ENCODE measurements at regions not wholly inside any gene's neighbourhood (a gene's known extent, or its start where the extent isn't known, plus 50 kb on each side); places are given as distances from the start of the nearest gene placed in this dataset.

GRCh38 chr9:26768145-26768544 is 124.5 kb downstream of the CAAP1 start:
- TF ChIP-seq, protein P1, sequence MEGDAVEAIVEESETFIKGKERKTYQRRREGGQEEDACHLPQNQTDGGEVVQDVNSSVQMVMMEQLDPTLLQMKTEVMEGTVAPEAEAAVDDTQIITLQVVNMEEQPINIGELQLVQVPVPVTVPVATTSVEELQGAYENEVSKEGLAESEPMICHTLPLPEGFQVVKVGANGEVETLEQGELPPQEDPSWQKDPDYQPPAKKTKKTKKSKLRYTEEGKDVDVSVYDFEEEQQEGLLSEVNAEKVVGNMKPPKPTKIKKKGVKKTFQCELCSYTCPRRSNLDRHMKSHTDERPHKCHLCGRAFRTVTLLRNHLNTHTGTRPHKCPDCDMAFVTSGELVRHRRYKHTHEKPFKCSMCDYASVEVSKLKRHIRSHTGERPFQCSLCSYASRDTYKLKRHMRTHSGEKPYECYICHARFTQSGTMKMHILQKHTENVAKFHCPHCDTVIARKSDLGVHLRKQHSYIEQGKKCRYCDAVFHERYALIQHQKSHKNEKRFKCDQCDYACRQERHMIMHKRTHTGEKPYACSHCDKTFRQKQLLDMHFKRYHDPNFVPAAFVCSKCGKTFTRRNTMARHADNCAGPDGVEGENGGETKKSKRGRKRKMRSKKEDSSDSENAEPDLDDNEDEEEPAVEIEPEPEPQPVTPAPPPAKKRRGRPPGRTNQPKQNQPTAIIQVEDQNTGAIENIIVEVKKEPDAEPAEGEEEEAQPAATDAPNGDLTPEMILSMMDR (IDR thresholded peaks at IDR 0.05; ENCODE audit: control extremely low read depth, extremely low read depth) = no peak
- no peaks in the 10 kb centered on the region for H3K27me3 ChIP-seq (ENCODE audit: control insufficient read depth in 3 of 3, insufficient read depth in 3 of 3, low read length in 2 of 3)
- no peak overlapping the region for H3K27ac ChIP-seq (ENCODE audit: low read depth in 1 of 2, low read length in 1 of 2)
- H3K36me3 ChIP-seq (ENCODE audit: control insufficient read depth in 4 of 4, insufficient read depth in 4 of 4, low read length in 4 of 4) = no peaks in the 10 kb centered on the region
- no peaks in the 10 kb centered on the region for H3K9me3 ChIP-seq (ENCODE audit: control insufficient read depth in 4 of 4, insufficient read depth in 3 of 4, low read length in 3 of 4)
- H3K9ac ChIP-seq (ENCODE audit: insufficient read depth in 1 of 2, low read length in 2 of 2) = no peak overlapping the region
- no peak for DNase-seq
- 78 to 88% methylated on average over 2 of the region's 2 CpGs for WGBS, 2 donors
- ATAC-seq (ENCODE audit: insufficient read depth, low FRiP score) = no peak
- H3K4me3 ChIP-seq = no peak overlapping the region
- H3K4me1 ChIP-seq (ENCODE audit: control insufficient read depth in 5 of 5, insufficient read depth in 5 of 5, low read length in 5 of 5) = no peaks in the 10 kb centered on the region

GRCh38 chr9:26760675-26761074 is 131.9 kb downstream of the CAAP1 start:
- WGBS, 2 donors = 93 to 96% methylated on average over 2 of the region's 2 CpGs
- no peak for DNase-seq
- no peaks in the 10 kb centered on the region for H3K9me3 ChIP-seq (ENCODE audit: control insufficient read depth in 4 of 4, insufficient read depth in 3 of 4, low read length in 3 of 4)

DNA sequence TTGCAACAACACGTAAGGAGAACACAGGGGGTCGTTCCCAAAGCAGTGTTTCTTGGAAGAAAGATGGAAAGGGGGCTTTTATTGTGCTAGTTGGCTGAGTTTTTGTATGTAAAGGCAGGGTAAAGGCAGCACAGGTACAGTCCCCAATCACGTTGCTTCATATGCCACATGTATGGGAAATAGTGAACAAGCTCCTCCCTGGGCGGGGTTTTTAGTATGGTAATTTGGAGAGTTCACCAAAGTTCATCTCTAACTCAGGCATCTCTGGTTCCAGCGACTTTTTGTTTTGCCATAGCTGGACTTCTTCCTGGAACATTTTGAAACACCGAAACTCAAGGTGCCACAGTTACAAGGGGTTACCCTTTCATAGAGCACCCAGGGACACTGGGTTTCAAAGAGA is 133.9 kb downstream of the CAAP1 start:
- no peak overlapping the region for H3K9ac ChIP-seq (ENCODE audit: insufficient read depth in 1 of 2, low read length in 2 of 2)
- H3K36me3 ChIP-seq (ENCODE audit: control insufficient read depth in 4 of 4, insufficient read depth in 4 of 4, low read length in 4 of 4) = no peaks in the 10 kb centered on the region
- 81 to 89% methylated on average over 6 of the region's 6 CpGs for WGBS, 2 donors
- no peaks in the 10 kb centered on the region for H3K9me3 ChIP-seq (ENCODE audit: control insufficient read depth in 4 of 4, insufficient read depth in 3 of 4, low read length in 3 of 4)
- no peak overlapping the region for H3K27ac ChIP-seq (ENCODE audit: low read depth in 1 of 2, low read length in 1 of 2)
- no peak for ATAC-seq (ENCODE audit: insufficient read depth, low FRiP score)
- TF ChIP-seq, protein P1 (IDR thresholded peaks at IDR 0.05; ENCODE audit: control extremely low read depth, extremely low read depth) = no peak
- no peaks in the 10 kb centered on the region for H3K27me3 ChIP-seq (ENCODE audit: control insufficient read depth in 3 of 3, insufficient read depth in 3 of 3, low read length in 2 of 3)
- no peak overlapping the region for H3K4me3 ChIP-seq
- H3K4me1 ChIP-seq (ENCODE audit: control insufficient read depth in 5 of 5, insufficient read depth in 5 of 5, low read length in 5 of 5) = no peaks in the 10 kb centered on the region
- DNase-seq = no peak

More at GRCh38 chr9:26760675-26761074, 131.9 kb downstream of the CAAP1 start:
- no peaks in the 10 kb centered on the region for H3K27me3 ChIP-seq (ENCODE audit: control insufficient read depth in 3 of 3, insufficient read depth in 3 of 3, low read length in 2 of 3)
- H3K36me3 ChIP-seq (ENCODE audit: control insufficient read depth in 4 of 4, insufficient read depth in 4 of 4, low read length in 4 of 4) = no peaks in the 10 kb centered on the region
- H3K4me1 ChIP-seq (ENCODE audit: control insufficient read depth in 5 of 5, insufficient read depth in 5 of 5, low read length in 5 of 5) = no peaks in the 10 kb centered on the region
- H3K27ac ChIP-seq (ENCODE audit: low read depth in 1 of 2, low read length in 1 of 2) = no peak overlapping the region
- ATAC-seq (ENCODE audit: insufficient read depth, low FRiP score) = no peak
- no peak overlapping the region for H3K9ac ChIP-seq (ENCODE audit: insufficient read depth in 1 of 2, low read length in 2 of 2)
- no peak overlapping the region for H3K4me3 ChIP-seq
- TF ChIP-seq, protein P1 (IDR thresholded peaks at IDR 0.05; ENCODE audit: control extremely low read depth, extremely low read depth) = no peak

GRCh38 chr9:26756881-26757280 is 135.7 kb downstream of the CAAP1 start:
- Histone ChIP-seq H3K36me3 (ENCODE audit: control insufficient read depth in 4 of 4, insufficient read depth in 4 of 4, low read length in 4 of 4) (no peaks in the 10 kb centered on the region), H3K4me3 (no peak overlapping the region), H3K27ac (ENCODE audit: low read depth in 1 of 2, low read length in 1 of 2) (no peak overlapping the region), H3K9me3 (ENCODE audit: control insufficient read depth in 4 of 4, insufficient read depth in 3 of 4, low read length in 3 of 4) (no peaks in the 10 kb centered on the region), H3K4me1 (ENCODE audit: control insufficient read depth in 5 of 5, insufficient read depth in 5 of 5, low read length in 5 of 5) (no peaks in the 10 kb centered on the region), H3K9ac (ENCODE audit: insufficient read depth in 1 of 2, low read length in 2 of 2) (no peak overlapping the region), H3K27me3 (ENCODE audit: control insufficient read depth in 3 of 3, insufficient read depth in 3 of 3, low read length in 2 of 3) (no peaks in the 10 kb centered on the region)
- TF ChIP-seq, protein P1 (IDR thresholded peaks at IDR 0.05; ENCODE audit: control extremely low read depth, extremely low read depth) = no peak
- ATAC-seq (ENCODE audit: insufficient read depth, low FRiP score) = no peak
- no peak for DNase-seq
- 91 to 96% methylated on average over 2 of the region's 2 CpGs for WGBS, 2 donors

Measured in lung (tissue), 11 donors.